ENCODE measurements at regions not wholly inside any gene's neighbourhood (a gene's known extent, or its start where the extent isn't known, plus 50 kb on each side); places are given as distances from the start of the nearest gene placed in this dataset.
"Not testable (repeated sequence)": the region's sequence is repeated elsewhere in the genome, so short reads cannot be mapped to it uniquely, and the experiment has no call there.

DNA sequence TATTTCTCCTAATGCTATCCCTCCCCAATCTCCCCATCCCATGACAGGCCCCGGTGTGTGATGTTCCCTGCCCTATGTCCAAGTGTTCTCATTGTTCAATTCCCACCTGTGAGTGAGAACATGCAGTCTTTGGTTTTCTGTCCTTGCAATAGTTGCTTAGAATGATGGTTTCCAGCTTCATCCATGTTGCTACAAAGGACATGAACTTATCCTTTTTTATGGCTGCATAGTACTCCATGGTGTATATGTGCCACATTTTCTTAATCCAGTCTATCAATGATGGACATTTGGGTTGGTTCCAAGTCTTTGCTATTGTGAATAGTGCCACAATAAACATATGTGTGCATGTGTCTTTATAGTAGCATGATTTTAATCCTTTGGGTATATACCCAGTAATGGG lies 51.3 kb upstream of the RIOK2 start:
- not testable (repeated sequence) for DNase-seq

DNA sequence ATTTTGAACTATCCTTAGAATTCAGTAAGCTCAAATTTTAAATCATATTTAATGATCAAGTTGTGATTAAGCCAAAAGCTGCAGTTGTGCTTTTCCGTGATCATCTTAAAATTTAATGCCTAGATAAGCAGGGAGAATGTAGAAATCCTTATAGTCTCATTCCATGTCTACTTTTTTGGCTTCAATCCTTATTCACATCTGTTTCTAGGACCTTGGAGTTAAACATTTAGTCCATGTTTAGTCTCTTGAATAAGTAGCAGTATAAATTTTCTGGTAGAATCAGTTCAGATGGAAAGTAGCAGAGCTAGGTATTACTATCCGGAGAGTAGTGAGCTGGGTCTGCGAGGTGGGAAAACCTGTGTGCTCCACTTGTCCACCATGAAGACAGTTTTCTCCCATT lies 59.3 kb upstream of the RIOK2 start:
- DNase-seq: no peak

DNA sequence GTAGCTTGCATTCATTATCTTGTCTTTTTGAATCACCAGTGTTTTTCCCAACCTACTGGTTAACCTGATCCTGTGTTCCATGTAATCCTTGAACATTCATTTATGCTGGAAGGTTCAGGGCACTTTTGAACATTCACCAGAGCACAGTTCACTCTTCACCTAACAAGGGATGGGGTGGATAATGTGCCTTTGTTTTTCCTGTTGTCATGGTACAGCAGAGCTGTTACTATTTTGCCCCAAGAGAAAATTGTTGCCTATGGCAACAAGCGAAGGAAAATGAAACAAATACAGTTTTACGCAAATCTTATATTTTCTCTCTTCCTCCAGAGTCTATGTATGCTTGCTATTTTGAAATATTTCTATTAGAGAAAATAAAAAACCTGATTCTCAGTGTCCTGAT lies 60.3 kb upstream of the RIOK2 start:
- DNase-seq: no peak

DNA sequence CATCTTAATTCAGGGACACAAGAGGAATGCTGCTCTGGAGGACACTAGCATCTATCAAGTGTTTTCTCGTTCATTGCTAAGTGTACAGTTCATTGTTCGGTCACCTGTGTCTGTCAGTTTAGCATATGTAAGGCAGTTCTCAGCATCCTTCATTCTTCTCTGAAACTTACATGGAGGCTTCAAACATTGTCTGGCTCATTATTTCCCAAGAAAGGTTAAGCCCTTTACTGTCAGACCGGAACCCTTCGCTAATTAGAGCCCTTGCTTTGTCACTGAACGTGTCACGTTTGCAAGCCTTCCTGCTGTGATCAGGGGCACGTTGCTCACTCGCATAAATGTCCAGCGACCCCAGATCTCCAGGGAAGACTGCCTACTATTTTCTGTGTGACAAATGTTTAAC lies 62.3 kb upstream of the RIOK2 start:
- DNase-seq: no peak

DNA sequence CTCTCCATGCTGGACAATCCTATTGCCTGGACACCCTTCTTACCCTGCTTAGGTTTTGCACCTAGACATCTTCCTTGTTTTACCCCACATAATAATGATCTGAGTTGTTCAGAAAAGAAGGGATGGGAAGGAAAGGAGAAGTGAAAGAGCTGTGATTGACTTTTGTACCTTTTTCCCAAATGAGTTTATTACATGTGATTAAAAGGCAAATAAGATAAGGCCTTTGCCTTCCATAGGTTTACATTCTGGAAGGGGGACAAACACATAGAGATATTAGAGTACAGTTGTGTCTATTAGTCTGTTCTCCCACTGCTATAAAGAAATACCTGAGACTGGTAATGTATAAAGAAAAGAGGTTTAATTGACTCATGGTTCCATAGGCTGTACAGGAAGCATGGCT lies 67.1 kb upstream of the RIOK2 start:
- no peak for DNase-seq

DNA sequence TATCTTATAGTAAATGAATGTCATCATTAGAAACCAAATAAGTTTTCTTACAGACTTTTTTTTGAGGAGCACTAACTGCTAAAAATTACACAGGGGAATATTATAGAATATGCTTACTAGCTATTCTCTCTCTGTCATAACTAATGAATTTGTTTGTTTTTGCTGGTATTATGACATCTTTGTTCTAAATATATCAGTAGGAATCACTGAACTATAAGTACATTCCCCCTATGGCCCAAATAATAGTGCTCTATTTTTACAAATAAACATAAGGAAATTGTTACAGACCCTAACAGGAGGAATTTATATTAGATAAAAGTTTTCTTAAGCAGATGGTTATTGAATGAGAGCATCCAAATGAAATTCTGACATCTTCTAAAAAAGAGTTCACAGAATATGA lies 83.0 kb upstream of the RIOK2 start:
- no peak for DNase-seq

DNA sequence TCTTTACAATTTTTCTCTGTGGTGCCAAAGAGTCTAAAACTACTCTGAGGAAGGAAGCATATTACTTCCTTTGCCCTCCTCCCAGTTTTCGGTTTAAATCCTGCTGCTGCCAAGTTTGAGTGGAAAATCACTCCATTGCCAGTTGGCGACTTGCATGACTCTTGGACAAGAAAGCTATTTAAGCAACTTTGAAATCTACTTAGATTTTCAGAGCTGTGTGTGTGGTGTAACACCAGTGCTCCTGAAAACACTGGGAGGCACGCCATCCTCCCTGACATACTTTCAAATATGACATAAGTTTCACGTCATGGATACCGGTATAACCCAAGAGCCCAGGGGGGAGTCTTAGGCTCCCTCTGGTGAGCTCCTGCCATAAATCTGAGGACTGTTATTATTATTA lies 83.5 kb upstream of the RIOK2 start:
- peak; percentile 12 for DNase-seq

DNA sequence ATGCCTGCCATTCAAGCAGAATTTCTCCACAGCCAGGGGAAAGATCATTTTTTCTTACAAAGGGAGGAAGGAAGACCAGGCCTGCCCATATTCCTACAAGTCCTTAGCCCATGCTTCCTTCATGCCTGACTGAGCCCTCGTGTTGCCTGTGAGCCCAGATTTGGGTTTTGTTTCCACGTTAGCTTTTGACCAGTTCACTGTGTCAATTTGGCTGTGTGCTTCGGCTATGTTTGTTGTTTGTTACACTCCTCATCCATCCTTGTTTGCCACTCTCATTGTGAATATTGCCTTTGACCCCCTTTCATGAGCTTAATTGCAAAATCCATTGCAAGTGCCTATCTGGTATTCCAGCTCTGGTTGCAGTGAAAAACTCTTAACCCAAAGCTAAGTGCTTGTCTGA lies 84.7 kb upstream of the RIOK2 start:
- no peak for DNase-seq

DNA sequence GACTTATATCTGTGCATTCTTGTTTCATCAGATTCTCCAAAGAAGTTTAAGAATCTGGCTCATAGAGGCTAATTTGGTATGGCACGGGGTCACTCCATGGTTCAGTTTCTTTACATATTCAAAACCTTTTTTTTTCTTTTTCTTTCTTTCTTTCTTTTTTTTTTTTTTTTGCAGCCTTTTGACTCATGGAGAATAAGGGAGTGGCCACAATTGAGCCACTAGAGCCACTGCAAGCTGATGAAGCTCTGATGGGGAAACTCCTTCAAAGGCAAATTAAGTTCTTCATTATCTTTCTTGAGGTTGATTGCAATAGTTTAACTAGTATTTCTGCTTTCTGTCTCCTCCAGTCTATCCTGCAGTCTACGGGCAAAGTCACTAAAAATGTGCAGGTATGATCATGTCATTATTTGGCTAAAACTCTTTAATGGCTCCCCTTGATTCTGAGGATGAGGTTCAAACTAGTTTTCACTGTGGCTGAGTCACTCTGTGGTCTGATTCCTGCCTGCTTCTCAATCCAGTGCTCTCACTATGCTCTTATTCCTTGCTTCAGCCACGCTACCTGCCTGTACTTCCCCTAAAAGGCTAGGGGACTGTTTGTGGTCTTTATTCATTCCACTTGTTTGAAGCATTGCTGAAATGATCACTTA lies 93.5 kb upstream of the RIOK2 start:
- DNase-seq: no peak

DNA sequence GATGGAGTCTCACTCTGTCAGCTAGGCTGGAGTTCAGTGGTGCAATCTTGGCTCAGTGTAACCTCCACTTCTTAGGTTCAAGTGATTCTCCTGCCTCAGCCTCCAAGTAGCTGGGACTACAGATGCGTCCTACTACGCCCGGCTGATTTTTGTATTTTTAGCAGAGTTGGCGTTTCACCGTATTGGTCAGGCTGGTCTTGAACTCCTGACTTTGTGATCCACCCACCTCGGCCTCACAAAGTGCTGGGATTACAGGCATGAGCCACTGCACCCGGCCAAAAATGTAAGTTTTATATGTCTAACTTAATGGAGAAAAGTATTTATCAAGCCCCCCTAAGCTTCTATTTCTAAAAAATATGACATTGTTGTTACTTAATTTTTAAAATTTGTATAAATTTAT lies 98.2 kb upstream of the RIOK2 start:
- DNase-seq: no peak

DNA sequence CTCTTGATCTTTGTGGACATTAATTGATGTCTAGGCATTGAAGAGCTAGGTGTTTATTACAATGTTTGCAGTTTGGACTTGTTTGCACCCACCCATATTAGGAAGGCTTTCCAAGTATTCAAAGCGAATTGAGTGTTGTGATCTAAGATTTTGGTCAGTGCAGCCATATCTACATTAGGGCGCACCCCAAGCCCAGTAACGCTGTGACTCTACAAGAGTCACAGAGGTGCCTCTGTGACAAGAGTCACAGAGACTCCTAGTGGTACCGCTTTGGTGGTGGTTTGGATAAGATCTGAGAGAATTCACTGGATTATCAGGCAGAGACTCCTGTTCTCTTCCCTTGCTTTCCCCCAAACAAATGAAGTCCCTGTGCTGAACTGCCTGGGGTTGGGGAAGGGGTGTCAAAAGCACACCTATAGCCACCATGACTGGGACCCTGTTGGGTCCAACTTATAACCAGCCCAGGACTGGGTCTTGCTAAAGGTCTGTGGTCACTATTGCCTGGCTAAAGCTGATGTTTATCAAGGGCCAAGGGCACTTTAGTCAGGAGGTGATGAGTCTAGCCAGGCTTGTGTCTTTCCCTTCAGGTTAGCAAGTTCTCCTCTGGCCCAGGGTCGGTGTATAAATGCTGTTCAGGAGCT lies 114.1 kb upstream of the RIOK2 start:
- no peak for DNase-seq

DNA sequence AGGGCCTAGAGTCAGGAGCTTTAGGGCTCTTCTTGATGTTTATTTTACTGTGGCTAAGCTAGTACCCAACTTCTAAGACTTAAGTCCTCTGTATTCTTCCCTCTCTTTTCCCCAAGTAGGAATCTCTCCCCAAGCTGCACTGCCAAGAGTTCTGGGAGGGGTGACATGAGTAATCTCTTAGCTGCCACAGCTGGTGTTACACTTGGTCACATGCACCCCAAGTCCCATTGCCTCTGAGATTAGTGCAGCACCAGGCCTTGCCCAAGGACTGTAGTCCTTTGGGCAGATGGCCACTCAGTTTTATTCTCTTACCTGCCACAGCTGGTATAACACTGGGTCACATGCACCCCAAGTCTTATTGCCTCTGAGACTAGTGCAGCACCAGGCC lies 114.7 kb upstream of the RIOK2 start:
- DNase-seq: no peak

DNA sequence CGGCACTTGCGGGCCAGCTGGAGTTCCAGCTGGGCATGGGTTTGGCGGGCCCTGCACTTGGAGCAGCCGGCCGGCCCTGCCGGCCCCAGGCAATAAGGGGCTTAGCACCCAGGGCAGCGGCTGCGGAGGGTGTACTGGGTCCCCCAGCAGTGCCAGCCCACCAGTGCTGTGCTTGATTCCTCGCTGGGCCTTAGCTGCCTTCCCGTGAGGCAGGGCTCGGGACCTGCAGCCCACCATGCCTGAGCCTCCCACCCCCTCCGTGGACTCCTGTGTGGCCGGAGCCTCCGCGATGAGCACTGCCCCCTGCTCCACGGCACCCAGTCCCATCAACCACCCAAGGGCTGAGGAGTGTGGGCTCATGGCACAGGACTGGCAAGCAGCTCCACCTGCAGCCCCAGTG lies 118.1 kb upstream of the RIOK2 start:
- not testable (repeated sequence) for DNase-seq

DNA sequence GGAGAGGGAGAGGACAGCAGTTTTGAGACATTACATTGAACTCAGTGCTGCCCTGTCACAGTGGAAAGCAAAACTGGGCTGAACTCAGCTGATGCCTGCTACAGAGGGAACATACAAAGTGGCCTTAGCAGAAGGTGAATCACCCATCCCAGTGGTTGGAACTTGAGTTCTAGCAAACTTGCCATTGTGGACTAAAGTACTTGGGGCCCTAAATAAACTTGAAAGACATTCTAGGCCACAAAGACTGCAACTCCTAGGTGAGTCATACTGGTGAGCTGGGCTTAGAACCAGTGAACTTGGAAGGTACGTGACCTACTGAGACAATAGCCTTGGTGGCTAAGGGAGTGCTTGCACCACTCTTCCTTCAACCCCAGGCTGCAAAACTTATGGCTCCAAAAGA lies 155.7 kb upstream of the RIOK2 start:
- no peak for DNase-seq

DNA sequence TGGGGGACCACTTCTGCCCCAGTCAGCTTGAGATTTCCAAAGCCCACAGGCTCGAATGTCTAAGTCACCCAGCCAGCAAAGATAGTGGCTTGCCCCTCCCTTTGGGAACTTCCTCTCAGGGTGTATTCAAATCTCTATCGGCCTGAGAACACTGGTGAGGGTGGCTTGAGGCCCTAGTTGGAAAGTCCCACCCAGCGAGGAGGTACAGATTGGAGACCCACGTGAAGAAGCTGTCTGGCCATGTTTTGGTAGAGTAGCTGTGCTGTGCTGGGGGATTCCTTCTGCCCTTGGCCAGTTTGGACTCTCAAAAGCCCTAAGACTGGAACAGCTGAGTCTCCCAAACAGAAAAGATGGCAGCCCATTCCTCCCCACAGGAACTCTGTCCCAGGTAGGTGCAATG lies 172.7 kb upstream of the RIOK2 start:
- no peak for DNase-seq

DNA sequence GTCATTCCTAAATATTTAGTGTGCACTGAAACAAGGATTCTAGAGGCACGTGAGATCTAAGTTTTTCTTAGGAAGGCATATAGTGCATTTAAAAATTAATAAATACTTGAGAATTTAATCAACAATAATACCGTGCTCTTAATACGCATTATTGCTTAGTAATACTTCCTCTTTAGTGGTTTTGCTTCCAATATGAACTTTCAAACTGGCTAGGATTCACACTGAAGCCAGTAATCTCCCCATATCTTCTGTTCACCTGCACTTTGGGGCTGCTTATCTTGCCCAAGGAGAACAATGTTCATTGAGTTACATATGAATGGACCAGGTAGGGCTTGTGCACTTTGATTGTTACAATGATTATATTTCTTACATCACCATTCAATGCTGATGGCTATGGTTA lies 180.5 kb upstream of the RIOK2 start:
- no peak for DNase-seq

DNA sequence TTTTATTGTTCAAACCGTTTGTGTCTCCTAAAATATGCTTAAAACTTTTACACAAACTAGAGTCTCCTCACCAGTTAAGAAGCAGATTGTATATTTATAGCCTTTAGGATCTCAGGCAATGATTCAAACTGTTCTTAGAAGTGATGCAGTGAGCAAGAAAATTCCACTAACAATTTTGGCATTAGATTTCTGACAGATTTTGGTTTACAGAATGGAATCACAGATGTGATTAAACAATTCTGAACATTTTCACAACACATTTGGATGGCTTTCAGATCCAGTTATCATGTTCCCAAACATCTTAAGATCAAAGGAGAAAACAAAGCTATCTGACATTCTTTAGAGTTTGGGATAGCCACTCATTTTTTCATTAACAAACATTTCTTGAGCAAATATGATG lies 181.7 kb upstream of the RIOK2 start:
- no peak for DNase-seq

DNA sequence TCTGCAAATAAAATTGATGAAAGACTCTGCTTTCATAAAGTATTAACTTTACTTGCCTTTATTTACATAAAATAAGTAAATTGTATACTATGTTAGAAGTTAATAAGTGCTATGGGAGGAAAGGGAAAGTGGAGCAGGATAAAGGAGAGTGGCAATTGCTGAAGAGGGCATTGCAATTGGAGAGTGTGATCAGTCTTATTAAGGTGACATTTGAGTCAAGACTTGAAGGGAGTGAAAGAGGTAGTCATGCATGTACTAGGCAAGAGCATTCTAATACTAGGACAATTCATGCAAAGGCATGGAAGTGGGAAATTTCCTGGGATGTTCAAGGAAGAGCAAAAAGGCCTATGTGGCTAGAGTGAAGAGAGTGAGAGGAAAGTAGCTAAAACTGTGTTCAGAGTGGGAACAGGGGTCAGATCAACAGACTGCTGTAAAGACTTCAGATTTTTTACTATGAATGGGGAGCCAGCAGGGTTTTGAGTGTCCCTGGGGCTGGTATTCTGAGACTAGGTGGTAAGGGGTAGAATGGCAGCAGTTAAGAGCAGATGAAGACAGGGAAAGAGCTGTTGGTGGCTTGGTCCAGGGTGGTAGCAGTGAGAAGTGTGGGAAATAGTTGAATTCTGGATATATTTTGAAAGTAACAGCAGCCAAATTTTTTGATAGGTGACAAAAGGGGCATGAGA lies 182.3 kb upstream of the RIOK2 start:
- DNase-seq: no peak

DNA sequence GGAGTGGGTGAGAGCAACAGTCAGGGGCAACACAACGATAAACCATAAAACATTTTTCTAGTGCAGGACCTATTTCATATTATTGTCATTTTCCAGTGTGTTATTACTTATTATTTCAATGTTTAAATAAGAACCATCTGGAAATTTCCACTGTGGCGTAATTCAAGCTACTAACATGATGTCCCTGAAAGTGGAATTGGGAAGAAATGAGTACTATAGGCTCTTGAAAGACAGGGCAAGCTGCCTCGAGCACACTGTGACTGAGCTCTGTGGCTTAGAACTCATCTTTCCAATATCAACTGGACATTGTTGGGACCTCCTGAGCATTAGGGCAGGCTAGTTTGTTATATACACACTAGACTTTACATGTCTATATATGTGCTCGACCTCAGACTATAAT lies 182.9 kb upstream of the RIOK2 start:
- no peak for DNase-seq

DNA sequence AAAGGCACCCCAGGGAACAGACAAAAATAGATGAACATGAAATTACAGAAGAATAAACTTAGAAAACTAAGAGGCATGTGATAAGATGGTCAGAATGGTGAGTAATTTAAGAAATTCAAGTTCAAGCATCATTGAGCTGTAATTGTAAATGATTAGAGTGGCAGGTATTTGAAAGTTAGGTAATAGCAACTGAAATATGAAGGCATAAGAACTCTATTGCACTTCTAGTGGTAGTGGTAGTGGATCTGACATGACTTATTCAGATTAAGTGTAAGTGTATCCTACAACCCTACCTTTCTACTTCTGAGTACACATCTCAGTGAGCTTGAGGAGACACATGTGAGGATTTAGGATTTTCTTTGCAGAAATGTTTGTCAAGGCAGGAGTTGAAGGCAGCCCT lies 192.9 kb upstream of the RIOK2 start:
- peak; percentile 2 for DNase-seq

DNA sequence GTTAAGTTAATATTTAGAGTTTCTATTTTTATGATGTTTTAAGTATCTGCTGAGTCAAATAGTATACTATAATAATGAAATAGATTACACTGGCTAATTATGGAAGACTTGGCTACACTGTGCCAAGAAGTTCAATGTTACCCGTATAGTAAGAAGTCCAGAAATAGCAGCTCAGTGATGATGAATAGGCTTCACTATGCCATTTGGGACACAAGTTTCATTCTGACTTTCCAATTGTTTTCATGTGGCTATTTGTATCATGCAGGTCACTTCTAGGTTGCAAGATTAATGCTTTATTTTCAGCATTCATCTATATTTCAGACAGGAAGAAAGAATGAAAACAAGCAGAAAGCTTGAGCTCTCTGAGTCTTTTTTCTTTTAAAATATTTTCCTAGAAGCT lies 194.5 kb upstream of the RIOK2 start:
- DNase-seq: no peak

DNA sequence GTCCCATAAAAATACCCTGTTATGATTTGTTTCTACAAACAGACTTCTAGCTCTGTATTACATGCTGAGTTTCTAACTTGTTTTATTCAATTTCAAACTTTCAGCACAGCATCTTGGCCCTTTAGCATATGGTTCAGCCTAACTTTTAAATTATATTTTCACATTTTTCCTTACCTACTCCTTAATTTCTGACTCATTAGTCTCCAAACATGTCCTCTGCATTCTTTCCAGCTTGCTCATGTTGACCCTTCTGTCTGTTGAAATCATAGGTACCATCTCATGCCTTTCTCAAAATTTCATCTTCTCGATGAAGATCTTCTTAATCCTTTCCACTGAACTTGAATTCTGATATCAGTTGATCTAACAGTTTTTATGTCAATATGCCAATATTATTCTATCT lies 200.9 kb upstream of the RIOK2 start:
- DNase-seq: peak; percentile 48

DNA sequence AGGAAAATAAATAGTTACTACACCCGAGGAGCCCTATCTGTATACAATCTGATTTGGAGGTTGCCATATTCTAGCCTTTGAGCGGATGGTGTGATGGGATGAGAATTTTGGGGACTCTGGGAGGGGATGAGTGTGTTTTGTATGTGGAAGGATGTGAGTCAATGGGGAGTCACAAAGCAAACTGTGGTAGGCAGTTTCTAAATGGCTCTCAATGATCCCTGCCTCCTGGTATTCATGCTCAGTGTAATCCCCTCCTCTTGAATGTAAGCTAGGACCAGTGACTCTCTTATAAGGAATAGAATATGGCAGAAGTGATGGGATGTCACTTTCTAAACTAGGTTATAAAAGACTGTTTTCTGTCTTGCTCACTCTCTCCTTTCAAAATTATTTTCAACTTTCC lies 205.7 kb upstream of the RIOK2 start:
- peak; percentile 16 for DNase-seq

DNA sequence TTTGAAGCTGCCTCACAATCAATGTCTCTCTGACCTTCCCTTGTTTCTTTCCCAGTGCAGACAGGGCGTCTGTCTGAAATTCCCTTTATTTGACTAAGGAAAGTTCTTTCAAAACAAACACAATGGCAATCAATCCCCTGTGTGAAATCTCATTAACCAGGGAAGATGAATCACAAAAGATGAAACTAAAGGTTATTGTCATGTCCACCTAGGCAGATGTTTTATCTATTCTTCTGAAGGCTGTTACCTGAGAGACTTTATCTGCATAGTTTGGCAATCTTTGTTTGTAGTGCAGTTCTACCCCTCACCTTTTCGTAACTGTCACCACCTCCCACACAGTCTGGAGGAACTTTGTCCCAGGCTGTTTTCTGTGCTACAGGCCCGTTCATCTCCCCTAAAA lies 217.5 kb upstream of the RIOK2 start:
- no peak for DNase-seq

DNA sequence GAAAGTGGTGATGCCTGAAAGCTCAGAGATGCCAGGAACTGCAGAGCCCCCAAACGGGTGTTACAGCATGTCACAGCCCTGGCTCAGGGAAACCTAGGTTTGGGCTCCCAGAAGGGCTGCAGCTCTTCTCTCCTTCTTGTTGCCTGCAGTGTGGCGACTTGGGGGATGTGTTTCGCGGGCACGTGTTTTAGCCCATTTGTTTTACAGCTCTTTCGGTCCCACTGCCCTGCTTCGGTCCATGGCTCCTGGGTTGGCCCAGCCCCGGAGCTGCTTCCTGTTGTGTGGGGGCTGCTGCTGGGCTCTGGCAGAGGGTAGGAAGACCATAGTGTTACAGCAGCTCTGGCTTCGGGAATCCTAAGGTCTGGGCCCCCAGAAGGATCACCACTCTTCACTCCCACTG lies 222.9 kb upstream of the RIOK2 start:
- DNase-seq: no peak

Data from NCI-H226 (cell line).